ENCODE measurements at regions not wholly inside any gene's neighbourhood (a gene's known extent, or its start where the extent isn't known, plus 50 kb on each side); places are given as distances from the start of the nearest gene placed in this dataset.

- 58% methylated on average over 5 of the region's 5 CpGs for WGBS (ENCODE audit: missing lambda C conversion rate)
- ATAC-seq = no peak
- no peak for DNase-seq (ENCODE audit: low read depth in 1 of 2, low spot score in 1 of 2)
- POLR2A ChIA-PET = no interaction called here
- no peak for FAIRE-seq
- no peaks in the 10 kb centered on the region for H3K4me1 ChIP-seq
- H3K4me3 ChIP-seq = no peak overlapping the region
- TF ChIP-seq HMGXB4 (CRISPR knock-in tag; IDR thresholded peaks at IDR 0.05; ENCODE audit: borderline replicate concordance) = no peak
- TF ChIP-seq HOXB5 (CRISPR knock-in tag; IDR thresholded peaks at IDR 0.05) = no peak
- TF ChIP-seq, protein P1, sequence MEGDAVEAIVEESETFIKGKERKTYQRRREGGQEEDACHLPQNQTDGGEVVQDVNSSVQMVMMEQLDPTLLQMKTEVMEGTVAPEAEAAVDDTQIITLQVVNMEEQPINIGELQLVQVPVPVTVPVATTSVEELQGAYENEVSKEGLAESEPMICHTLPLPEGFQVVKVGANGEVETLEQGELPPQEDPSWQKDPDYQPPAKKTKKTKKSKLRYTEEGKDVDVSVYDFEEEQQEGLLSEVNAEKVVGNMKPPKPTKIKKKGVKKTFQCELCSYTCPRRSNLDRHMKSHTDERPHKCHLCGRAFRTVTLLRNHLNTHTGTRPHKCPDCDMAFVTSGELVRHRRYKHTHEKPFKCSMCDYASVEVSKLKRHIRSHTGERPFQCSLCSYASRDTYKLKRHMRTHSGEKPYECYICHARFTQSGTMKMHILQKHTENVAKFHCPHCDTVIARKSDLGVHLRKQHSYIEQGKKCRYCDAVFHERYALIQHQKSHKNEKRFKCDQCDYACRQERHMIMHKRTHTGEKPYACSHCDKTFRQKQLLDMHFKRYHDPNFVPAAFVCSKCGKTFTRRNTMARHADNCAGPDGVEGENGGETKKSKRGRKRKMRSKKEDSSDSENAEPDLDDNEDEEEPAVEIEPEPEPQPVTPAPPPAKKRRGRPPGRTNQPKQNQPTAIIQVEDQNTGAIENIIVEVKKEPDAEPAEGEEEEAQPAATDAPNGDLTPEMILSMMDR (IDR thresholded peaks at IDR 0.05) = no peak
- TF ChIP-seq RFX5 (IDR thresholded peaks at IDR 0.05) = no peak
- TF ChIP-seq PHF8 (IDR thresholded peaks at IDR 0.05; ENCODE audit: borderline replicate concordance, low read depth) = no peak
- TF ChIP-seq, protein P2, sequence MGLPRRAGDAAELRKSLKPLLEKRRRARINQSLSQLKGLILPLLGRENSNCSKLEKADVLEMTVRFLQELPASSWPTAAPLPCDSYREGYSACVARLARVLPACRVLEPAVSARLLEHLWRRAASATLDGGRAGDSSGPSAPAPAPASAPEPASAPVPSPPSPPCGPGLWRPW (IDR thresholded peaks at IDR 0.05) = no peak
- TF ChIP-seq, protein P3, sequence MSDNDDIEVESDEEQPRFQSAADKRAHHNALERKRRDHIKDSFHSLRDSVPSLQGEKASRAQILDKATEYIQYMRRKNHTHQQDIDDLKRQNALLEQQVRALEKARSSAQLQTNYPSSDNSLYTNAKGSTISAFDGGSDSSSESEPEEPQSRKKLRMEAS (IDR thresholded peaks at IDR 0.05) = no peak
- TF ChIP-seq RNF2 (IDR thresholded peaks at IDR 0.05; ENCODE audit: borderline replicate concordance, low read depth) = no peak
- no peak for TF ChIP-seq BCL3 (IDR thresholded peaks at IDR 0.05)
- TF ChIP-seq POLR2A (IDR thresholded peaks at IDR 0.05; ENCODE audit: low read length) = no peak
- TF ChIP-seq, protein P4, sequence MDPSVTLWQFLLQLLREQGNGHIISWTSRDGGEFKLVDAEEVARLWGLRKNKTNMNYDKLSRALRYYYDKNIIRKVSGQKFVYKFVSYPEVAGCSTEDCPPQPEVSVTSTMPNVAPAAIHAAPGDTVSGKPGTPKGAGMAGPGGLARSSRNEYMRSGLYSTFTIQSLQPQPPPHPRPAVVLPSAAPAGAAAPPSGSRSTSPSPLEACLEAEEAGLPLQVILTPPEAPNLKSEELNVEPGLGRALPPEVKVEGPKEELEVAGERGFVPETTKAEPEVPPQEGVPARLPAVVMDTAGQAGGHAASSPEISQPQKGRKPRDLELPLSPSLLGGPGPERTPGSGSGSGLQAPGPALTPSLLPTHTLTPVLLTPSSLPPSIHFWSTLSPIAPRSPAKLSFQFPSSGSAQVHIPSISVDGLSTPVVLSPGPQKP (IDR thresholded peaks at IDR 0.05; ENCODE audit: low read depth, low read length) = no peak
- no peak overlapping the region for H3K4me2 ChIP-seq
- H3K9me3 ChIP-seq = no peaks in the 10 kb centered on the region
- CTCF ChIA-PET = no interaction called here
- no peak overlapping the region for H3K27ac ChIP-seq
Observed at GRCh38 chr10:107807836-107808235, 643.3 kb upstream of the SORCS1 start.

GRCh38 chr10:107806026-107806425 lies 641.5 kb upstream of the SORCS1 start:
- H3K4me2 ChIP-seq = no peak overlapping the region
- ATAC-seq (no peak), DNase-seq (ENCODE audit: low read depth in 1 of 2, low spot score in 1 of 2) (no peak), FAIRE-seq (no peak)
- POLR2A ChIA-PET = no interaction called here
- no peak for TF ChIP-seq CBX8 (IDR thresholded peaks at IDR 0.05)
- TF ChIP-seq JUNB (IDR thresholded peaks at IDR 0.05) = no peak
- TF ChIP-seq BCL3 (IDR thresholded peaks at IDR 0.05) = no peak
- no peak for TF ChIP-seq FOSL2 (IDR thresholded peaks at IDR 0.05)
- TF ChIP-seq FOSL2 (CRISPR knock-in tag; IDR thresholded peaks at IDR 0.05) = no peak
- TF ChIP-seq, protein P1 (IDR thresholded peaks at IDR 0.05) = no peak
- no peak for TF ChIP-seq KDM5A (IDR thresholded peaks at IDR 0.05)
- TF ChIP-seq, protein P5, sequence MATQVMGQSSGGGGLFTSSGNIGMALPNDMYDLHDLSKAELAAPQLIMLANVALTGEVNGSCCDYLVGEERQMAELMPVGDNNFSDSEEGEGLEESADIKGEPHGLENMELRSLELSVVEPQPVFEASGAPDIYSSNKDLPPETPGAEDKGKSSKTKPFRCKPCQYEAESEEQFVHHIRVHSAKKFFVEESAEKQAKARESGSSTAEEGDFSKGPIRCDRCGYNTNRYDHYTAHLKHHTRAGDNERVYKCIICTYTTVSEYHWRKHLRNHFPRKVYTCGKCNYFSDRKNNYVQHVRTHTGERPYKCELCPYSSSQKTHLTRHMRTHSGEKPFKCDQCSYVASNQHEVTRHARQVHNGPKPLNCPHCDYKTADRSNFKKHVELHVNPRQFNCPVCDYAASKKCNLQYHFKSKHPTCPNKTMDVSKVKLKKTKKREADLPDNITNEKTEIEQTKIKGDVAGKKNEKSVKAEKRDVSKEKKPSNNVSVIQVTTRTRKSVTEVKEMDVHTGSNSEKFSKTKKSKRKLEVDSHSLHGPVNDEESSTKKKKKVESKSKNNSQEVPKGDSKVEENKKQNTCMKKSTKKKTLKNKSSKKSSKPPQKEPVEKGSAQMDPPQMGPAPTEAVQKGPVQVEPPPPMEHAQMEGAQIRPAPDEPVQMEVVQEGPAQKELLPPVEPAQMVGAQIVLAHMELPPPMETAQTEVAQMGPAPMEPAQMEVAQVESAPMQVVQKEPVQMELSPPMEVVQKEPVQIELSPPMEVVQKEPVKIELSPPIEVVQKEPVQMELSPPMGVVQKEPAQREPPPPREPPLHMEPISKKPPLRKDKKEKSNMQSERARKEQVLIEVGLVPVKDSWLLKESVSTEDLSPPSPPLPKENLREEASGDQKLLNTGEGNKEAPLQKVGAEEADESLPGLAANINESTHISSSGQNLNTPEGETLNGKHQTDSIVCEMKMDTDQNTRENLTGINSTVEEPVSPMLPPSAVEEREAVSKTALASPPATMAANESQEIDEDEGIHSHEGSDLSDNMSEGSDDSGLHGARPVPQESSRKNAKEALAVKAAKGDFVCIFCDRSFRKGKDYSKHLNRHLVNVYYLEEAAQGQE (IDR thresholded peaks at IDR 0.05) = no peak
- TF ChIP-seq RCOR1 (IDR thresholded peaks at IDR 0.05; ENCODE audit: low read depth, low read length) = no peak
- no peak for TF ChIP-seq POLR2A (IDR thresholded peaks at IDR 0.05; ENCODE audit: low read length)
- H3K27ac ChIP-seq = no peak overlapping the region
- WGBS (ENCODE audit: missing lambda C conversion rate) = 0% methylated on average over 1 of the region's 1 CpG
- H3K4me1 ChIP-seq = no peaks in the 10 kb centered on the region
- CTCF ChIA-PET = no interaction called here
- no peak overlapping the region for H3K4me3 ChIP-seq
- no peaks in the 10 kb centered on the region for H3K9me3 ChIP-seq
